Astrocyte (in vitro differentiated cells and primary cell): ENCODE measurements at regions not wholly inside any gene's neighbourhood (a gene's known extent, or its start where the extent isn't known, plus 50 kb on each side); places are given as distances from the start of the nearest gene placed in this dataset.

Experiments
- DNase-seq: peaks from one replicate; pipeline ENCODE4 v3.0.0-alpha.2; 2010; ENCODE audit warnings: low read depth
- FAIRE-seq: peaks from 2 replicates; lab custom pipeline; 2011; peaks lifted over from hg19 to GRCh38; lab: Jason Lieb, UNC
- H2AFZ ChIP-seq: 2 replicates; pipeline ENCODE4 v1.6.0; 2012; ENCODE audit warnings: low read depth, low read length, inconsistent platforms
- H3K27ac ChIP-seq: 2 replicates; pipeline ENCODE4 v1.5.1; 2011; ENCODE audit warnings: low read depth, low read length, inconsistent platforms
- H3K27me3 ChIP-seq: 2 replicates; pipeline ENCODE4 v1.6.0; 2011; ENCODE audit warnings: low read length, inconsistent platforms; ENCODE audit not compliant: insufficient read depth
- H3K36me3 ChIP-seq: 2 replicates; pipeline ENCODE4 v1.5.1; 2011; ENCODE audit warnings: low read length, inconsistent platforms; ENCODE audit not compliant: insufficient read depth
- H3K4me1 ChIP-seq: 2 replicates; pipeline ENCODE4 v1.5.1; 2011; ENCODE audit warnings: low read length, inconsistent platforms; ENCODE audit not compliant: insufficient read depth
- H3K4me2 ChIP-seq: 2 replicates; pipeline ENCODE4 v1.6.0; 2012; ENCODE audit warnings: low read length, inconsistent platforms
- H3K4me3 ChIP-seq: 2 replicates; pipeline ENCODE4 v1.5.1; 2011; ENCODE audit warnings: low read depth, mild to moderate bottlenecking, low read length, inconsistent platforms; ENCODE audit not compliant: insufficient read depth
- H3K79me2 ChIP-seq: 2 replicates; pipeline ENCODE4 v1.6.0; 2012; ENCODE audit warnings: mild to moderate bottlenecking, low read length, inconsistent platforms; ENCODE audit not compliant: insufficient read depth
- H3K9ac ChIP-seq: 2 replicates; pipeline ENCODE4 v1.6.0; 2012; ENCODE audit warnings: mild to moderate bottlenecking, low read length, inconsistent platforms
- H3K9me3 ChIP-seq: 2 replicates; pipeline ENCODE4 v1.5.1; 2012; ENCODE audit warnings: low read depth, mild to moderate bottlenecking, low read length, inconsistent platforms; ENCODE audit not compliant: insufficient read depth
- H4K20me1 ChIP-seq: 2 replicates; pipeline ENCODE4 v1.6.0; 2012; ENCODE audit warnings: low read length, inconsistent platforms; ENCODE audit not compliant: insufficient read depth
- H3K27ac Mint-ChIP-seq: one replicate; pipeline ENCODE4 v1.8.0; 2021; ENCODE audit warnings: mild to moderate bottlenecking, mixed read lengths; ENCODE audit not compliant: unreplicated experiment
- H3K27me3 Mint-ChIP-seq: one replicate; pipeline ENCODE4 v1.8.0; 2021; ENCODE audit warnings: low read depth, mixed read lengths; ENCODE audit not compliant: unreplicated experiment
- H3K36me3 Mint-ChIP-seq: one replicate; pipeline ENCODE4 v1.8.0; 2021; ENCODE audit warnings: low read depth, mixed read lengths; ENCODE audit not compliant: unreplicated experiment
- H3K4me1 Mint-ChIP-seq: one replicate; pipeline ENCODE4 v1.8.0; 2021; ENCODE audit warnings: low read depth, mixed read lengths; ENCODE audit not compliant: unreplicated experiment
- H3K4me3 Mint-ChIP-seq: one replicate; pipeline ENCODE4 v1.8.0; 2021; ENCODE audit warnings: mild to moderate bottlenecking, moderate library complexity, mixed read lengths; ENCODE audit not compliant: unreplicated experiment
- H3K9me3 Mint-ChIP-seq: one replicate; pipeline ENCODE4 v1.8.0; 2021; ENCODE audit warnings: mild to moderate bottlenecking, mixed read lengths; ENCODE audit not compliant: unreplicated experiment
- CTCF ChIP-seq: IDR thresholded peaks from 2 replicates; pipeline ENCODE4 v1.5.1; 2011; ENCODE audit warnings: low read depth, mild to moderate bottlenecking, inconsistent platforms, low read length, moderate library complexity; ENCODE audit not compliant: insufficient read depth
- EZH2 ChIP-seq: IDR thresholded peaks from 2 replicates; pipeline ENCODE4 v1.6.1; 2012; ENCODE audit warnings: mild to moderate bottlenecking, low read length, inconsistent platforms; ENCODE audit not compliant: insufficient read depth

- no peak overlapping the region for H3K4me3 Mint-ChIP-seq
- H4K20me1 ChIP-seq = no peaks in the 10 kb centered on the region
- no peaks in the 10 kb centered on the region for H3K4me1 Mint-ChIP-seq
- H3K27ac Mint-ChIP-seq = no peak overlapping the region
- H2AFZ ChIP-seq = no peak overlapping the region
- no peaks in the 10 kb centered on the region for H3K4me1 ChIP-seq
- no peak for TF ChIP-seq EZH2
- TF ChIP-seq CTCF = no peak
- H3K79me2 ChIP-seq = no peaks in the 10 kb centered on the region
- H3K4me2 ChIP-seq = no peak overlapping the region
- no peaks in the 10 kb centered on the region for H3K36me3 ChIP-seq
- H3K4me3 ChIP-seq = no peak overlapping the region
- H3K9ac ChIP-seq = no peak overlapping the region
- H3K36me3 Mint-ChIP-seq = no peaks in the 10 kb centered on the region
- H3K27me3 Mint-ChIP-seq = peaks cover 52% of the 10 kb centered on the region
- no peaks in the 10 kb centered on the region for H3K27me3 ChIP-seq
- FAIRE-seq (no peak), DNase-seq (no peak)
- no peak overlapping the region for H3K27ac ChIP-seq
- H3K9me3 ChIP-seq = no peaks in the 10 kb centered on the region
- H3K9me3 Mint-ChIP-seq = no peaks in the 10 kb centered on the region
Measured at GRCh38 chr22:49721211-49721763, 106.4 kb downstream of the BRD1 start.

- Histone ChIP-seq H3K4me1 (no peaks in the 10 kb centered on the region), H3K9me3 (no peaks in the 10 kb centered on the region), H2AFZ (no peak overlapping the region), H3K36me3 (no peaks in the 10 kb centered on the region), H3K4me3 (no peak overlapping the region), H3K79me2 (no peaks in the 10 kb centered on the region), H3K9ac (no peak overlapping the region), H4K20me1 (no peaks in the 10 kb centered on the region), H3K27ac (no peak overlapping the region), H3K4me2 (no peak overlapping the region), H3K27me3 (no peaks in the 10 kb centered on the region)
- Mint-ChIP-seq H3K27ac (no peak overlapping the region), H3K36me3 (no peaks in the 10 kb centered on the region), H3K9me3 (no peaks in the 10 kb centered on the region), H3K4me1 (no peaks in the 10 kb centered on the region), H3K27me3 (peaks cover 50% of the 10 kb centered on the region), H3K4me3 (no peak overlapping the region)
- no peak for FAIRE-seq
- TF ChIP-seq CTCF (no peak), EZH2 (no peak)
- DNase-seq = no peak
Measured at GRCh38 chr22:49720279-49720959, 107.3 kb downstream of the BRD1 start.

GRCh38 chr22:49719046-49719445 lies 108.6 kb downstream of the BRD1 start:
- Histone ChIP-seq H3K9me3 (no peaks in the 10 kb centered on the region), H2AFZ (no peak overlapping the region), H4K20me1 (no peaks in the 10 kb centered on the region), H3K27me3 (no peaks in the 10 kb centered on the region), H3K79me2 (no peaks in the 10 kb centered on the region), H3K27ac (no peak overlapping the region), H3K36me3 (no peaks in the 10 kb centered on the region), H3K4me2 (no peak overlapping the region), H3K4me1 (no peaks in the 10 kb centered on the region), H3K9ac (no peak overlapping the region), H3K4me3 (no peak overlapping the region)
- Mint-ChIP-seq H3K9me3 (no peaks in the 10 kb centered on the region), H3K4me1 (no peaks in the 10 kb centered on the region), H3K36me3 (no peaks in the 10 kb centered on the region), H3K4me3 (no peak overlapping the region), H3K27ac (no peak overlapping the region), H3K27me3 (peaks cover 58% of the 10 kb centered on the region)
- FAIRE-seq (no peak), DNase-seq (no peak)
- TF ChIP-seq EZH2 (no peak), CTCF (no peak)
